ENCODE measurements at regions not wholly inside any gene's neighbourhood (a gene's known extent, or its start where the extent isn't known, plus 50 kb on each side); places are given as distances from the start of the nearest gene placed in this dataset.

DNA sequence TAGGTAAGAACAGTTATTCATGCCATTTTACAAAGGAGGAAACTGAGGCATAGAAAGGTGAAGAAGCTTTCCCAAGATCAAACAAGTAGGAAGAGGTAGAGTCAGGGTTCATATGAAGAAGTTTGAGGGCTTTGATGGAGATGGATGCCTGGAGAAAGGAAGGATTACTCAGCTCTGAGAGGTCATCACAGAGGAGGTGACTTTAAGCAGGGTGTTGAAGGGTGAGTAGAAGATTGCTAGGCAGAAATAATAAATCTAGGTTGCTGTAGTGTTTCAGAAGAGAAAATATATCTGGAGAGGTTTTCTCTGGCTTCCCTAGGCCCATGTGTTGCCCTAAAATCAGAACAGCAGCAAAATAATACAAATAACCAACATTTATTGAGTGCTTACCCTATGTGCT is 196.3 kb downstream of the PALM2AKAP2 start:
- in situ Hi-C loops (cut with MboI) (no loop called here), intact Hi-C loops (cut with micrococcal nuclease; ENCODE audit: unreplicated experiment) (no loop called here)
- ATAC-seq (no peak), DNase-seq (ENCODE audit: low read depth, low spot score) (no peak), FAIRE-seq (no peak)
- Histone ChIP-seq H2AFZ (ENCODE audit: control insufficient read depth, low read depth, low read length) (no peak overlapping the region), H3K79me2 (ENCODE audit: control insufficient read depth, insufficient read depth, low read length) (peaks cover 2% of the 10 kb centered on the region; the same call in 1 of the 2 replicates), H3K9me3 (replicated peaks; ENCODE audit: control insufficient read depth, insufficient read depth, low read length) (no peaks in the 10 kb centered on the region; the same call in 2 of the 3 replicates), H3K27me3 (replicated peaks in 1 of 2; ENCODE audit: control insufficient read depth in 2 of 2, insufficient read depth in 2 of 2, low read length in 1 of 2) (no peaks in the 10 kb centered on the region), H3K9ac (ENCODE audit: control insufficient read depth, insufficient read depth, low read length) (no peak overlapping the region), H3K27ac (ENCODE audit: control insufficient read depth, insufficient read depth) (no peak overlapping the region), H3K4me2 (ENCODE audit: control insufficient read depth, insufficient read depth) (no peak overlapping the region), H3K4me3 (no peak overlapping the region), H4K20me1 (ENCODE audit: control insufficient read depth, insufficient read depth) (no peaks in the 10 kb centered on the region), H3K36me3 (ENCODE audit: control insufficient read depth in 2 of 2, insufficient read depth in 2 of 2, low read length in 1 of 2) (no peaks in the 10 kb centered on the region), H3K4me1 (ENCODE audit: control insufficient read depth, insufficient read depth, low read length) (peaks cover 50% of the 10 kb centered on the region)
- ChIA-PET RAD21 (ENCODE audit: unreplicated experiment) (interaction anchor here (1.4 to 5.2 kb wide), 5 partner anchors 9 to 166 kb away, joined by 4 to 29 read pairs (median 12); no protein-coding TSS in a partner anchor), CTCF (interaction anchor here (0.8 to 2.6 kb wide), 5 partner anchors 44 to 178 kb away, joined by 3 to 7 read pairs (median 4); no protein-coding TSS in a partner anchor), POLR2A (interaction anchor here (2.0 kb wide), 1 partner anchor 64 kb away, joined by 6 read pairs; no protein-coding TSS in a partner anchor), SMC1A (ENCODE audit: uncharacterized antibody, unreplicated experiment) (interaction anchor here (0.9 to 12.1 kb wide), 10 partner anchors 10 to 172 kb away, joined by 3 to 254 read pairs (median 8); no protein-coding TSS in a partner anchor)
- BruUV-seq (replicated peaks): no TSS peak
- TF ChIP-seq BACH1 (IDR thresholded peaks at IDR 0.05; ENCODE audit: borderline replicate concordance): no peak
- TF ChIP-seq, protein P1, sequence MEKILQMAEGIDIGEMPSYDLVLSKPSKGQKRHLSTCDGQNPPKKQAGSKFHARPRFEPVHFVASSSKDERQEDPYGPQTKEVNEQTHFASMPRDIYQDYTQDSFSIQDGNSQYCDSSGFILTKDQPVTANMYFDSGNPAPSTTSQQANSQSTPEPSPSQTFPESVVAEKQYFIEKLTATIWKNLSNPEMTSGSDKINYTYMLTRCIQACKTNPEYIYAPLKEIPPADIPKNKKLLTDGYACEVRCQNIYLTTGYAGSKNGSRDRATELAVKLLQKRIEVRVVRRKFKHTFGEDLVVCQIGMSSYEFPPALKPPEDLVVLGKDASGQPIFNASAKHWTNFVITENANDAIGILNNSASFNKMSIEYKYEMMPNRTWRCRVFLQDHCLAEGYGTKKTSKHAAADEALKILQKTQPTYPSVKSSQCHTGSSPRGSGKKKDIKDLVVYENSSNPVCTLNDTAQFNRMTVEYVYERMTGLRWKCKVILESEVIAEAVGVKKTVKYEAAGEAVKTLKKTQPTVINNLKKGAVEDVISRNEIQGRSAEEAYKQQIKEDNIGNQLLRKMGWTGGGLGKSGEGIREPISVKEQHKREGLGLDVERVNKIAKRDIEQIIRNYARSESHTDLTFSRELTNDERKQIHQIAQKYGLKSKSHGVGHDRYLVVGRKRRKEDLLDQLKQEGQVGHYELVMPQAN (conservative IDR thresholded peaks at IDR 0.05): no peak
- no peak for TF ChIP-seq POU2F2 (IDR thresholded peaks at IDR 0.05; ENCODE audit: borderline replicate concordance, low read depth, low read length)
- TF ChIP-seq, protein P2, sequence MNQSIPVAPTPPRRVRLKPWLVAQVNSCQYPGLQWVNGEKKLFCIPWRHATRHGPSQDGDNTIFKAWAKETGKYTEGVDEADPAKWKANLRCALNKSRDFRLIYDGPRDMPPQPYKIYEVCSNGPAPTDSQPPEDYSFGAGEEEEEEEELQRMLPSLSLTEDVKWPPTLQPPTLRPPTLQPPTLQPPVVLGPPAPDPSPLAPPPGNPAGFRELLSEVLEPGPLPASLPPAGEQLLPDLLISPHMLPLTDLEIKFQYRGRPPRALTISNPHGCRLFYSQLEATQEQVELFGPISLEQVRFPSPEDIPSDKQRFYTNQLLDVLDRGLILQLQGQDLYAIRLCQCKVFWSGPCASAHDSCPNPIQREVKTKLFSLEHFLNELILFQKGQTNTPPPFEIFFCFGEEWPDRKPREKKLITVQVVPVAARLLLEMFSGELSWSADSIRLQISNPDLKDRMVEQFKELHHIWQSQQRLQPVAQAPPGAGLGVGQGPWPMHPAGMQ (IDR thresholded peaks at IDR 0.05; ENCODE audit: borderline replicate concordance): no peak
- TF ChIP-seq, protein P3, sequence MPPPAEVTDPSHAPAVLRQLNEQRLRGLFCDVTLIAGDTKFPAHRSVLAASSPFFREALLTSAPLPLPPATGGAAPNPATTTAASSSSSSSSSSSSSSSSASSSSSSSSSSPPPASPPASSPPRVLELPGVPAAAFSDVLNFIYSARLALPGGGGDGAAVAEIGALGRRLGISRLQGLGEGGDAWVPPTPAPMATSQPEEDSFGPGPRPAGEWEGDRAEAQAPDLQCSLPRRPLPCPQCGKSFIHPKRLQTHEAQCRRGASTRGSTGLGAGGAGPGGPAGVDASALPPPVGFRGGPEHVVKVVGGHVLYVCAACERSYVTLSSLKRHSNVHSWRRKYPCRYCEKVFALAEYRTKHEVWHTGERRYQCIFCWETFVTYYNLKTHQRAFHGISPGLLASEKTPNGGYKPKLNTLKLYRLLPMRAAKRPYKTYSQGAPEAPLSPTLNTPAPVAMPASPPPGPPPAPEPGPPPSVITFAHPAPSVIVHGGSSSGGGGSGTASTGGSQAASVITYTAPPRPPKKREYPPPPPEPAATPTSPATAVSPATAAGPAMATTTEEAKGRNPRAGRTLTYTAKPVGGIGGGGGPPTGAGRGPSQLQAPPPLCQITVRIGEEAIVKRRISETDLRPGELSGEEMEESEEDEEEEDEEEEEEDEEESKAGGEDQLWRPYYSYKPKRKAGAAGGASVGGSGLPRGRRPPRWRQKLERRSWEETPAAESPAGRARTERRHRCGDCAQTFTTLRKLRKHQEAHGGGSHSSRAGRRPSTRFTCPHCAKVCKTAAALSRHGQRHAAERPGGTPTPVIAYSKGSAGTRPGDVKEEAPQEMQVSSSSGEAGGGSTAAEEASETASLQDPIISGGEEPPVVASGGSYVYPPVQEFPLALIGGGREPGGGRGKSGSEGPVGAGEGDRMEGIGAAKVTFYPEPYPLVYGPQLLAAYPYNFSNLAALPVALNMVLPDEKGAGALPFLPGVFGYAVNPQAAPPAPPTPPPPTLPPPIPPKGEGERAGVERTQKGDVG (CRISPR knock-in tag; IDR thresholded peaks at IDR 0.05): no peak
- TF ChIP-seq RFX5 (IDR thresholded peaks at IDR 0.05; ENCODE audit: low read depth, low read length): no peak
- TF ChIP-seq CHD1 (IDR thresholded peaks at IDR 0.05; ENCODE audit: low read depth, low read length): no peak
- TF ChIP-seq RCOR1 (conservative IDR thresholded peaks at IDR 0.05; ENCODE audit: low read depth, low read length): no peak
- no peak for TF ChIP-seq CREB1 (IDR thresholded peaks at IDR 0.05; ENCODE audit: low read depth)
- TF ChIP-seq, protein P4, sequence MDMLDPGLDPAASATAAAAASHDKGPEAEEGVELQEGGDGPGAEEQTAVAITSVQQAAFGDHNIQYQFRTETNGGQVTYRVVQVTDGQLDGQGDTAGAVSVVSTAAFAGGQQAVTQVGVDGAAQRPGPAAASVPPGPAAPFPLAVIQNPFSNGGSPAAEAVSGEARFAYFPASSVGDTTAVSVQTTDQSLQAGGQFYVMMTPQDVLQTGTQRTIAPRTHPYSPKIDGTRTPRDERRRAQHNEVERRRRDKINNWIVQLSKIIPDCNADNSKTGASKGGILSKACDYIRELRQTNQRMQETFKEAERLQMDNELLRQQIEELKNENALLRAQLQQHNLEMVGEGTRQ (IDR thresholded peaks at IDR 0.05; ENCODE audit: borderline replicate concordance, low read depth, low read length): no peak
- no peak for TF ChIP-seq SIN3A (IDR thresholded peaks at IDR 0.05; ENCODE audit: low read depth, low read length)
- no peak for TF ChIP-seq SMAD5 (IDR thresholded peaks at IDR 0.05; ENCODE audit: low read depth)
- no peak for TF ChIP-seq NRF1 (conservative IDR thresholded peaks at IDR 0.05; ENCODE audit: low read depth, low read length)
- no peak for TF ChIP-seq HDGF (IDR thresholded peaks at IDR 0.05)
- TF ChIP-seq, protein P5, sequence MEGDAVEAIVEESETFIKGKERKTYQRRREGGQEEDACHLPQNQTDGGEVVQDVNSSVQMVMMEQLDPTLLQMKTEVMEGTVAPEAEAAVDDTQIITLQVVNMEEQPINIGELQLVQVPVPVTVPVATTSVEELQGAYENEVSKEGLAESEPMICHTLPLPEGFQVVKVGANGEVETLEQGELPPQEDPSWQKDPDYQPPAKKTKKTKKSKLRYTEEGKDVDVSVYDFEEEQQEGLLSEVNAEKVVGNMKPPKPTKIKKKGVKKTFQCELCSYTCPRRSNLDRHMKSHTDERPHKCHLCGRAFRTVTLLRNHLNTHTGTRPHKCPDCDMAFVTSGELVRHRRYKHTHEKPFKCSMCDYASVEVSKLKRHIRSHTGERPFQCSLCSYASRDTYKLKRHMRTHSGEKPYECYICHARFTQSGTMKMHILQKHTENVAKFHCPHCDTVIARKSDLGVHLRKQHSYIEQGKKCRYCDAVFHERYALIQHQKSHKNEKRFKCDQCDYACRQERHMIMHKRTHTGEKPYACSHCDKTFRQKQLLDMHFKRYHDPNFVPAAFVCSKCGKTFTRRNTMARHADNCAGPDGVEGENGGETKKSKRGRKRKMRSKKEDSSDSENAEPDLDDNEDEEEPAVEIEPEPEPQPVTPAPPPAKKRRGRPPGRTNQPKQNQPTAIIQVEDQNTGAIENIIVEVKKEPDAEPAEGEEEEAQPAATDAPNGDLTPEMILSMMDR (IDR thresholded peaks at IDR 0.05 in 2 of 3, conservative IDR thresholded peaks at IDR 0.05 in 1 of 3; ENCODE audit: control insufficient read depth in 2 of 3, extremely low read depth in 1 of 3, insufficient read depth in 1 of 3, low read depth in 3 of 3, low read length in 3 of 3): no peak
- TF ChIP-seq MEF2A (IDR thresholded peaks at IDR 0.05; ENCODE audit: insufficient read depth, low read depth, low read length): no peak
